Activated CD8-positive, alpha-beta memory T cell treated with anti-CD3 and anti-CD28 coated beads, Interleukin-2, amount 10 ng/mL, durations not matched to agents 7 days and 5 days (primary cell): ENCODE measurements at regions not wholly inside any gene's neighbourhood (a gene's known extent, or its start where the extent isn't known, plus 50 kb on each side); places are given as distances from the start of the nearest gene placed in this dataset.

Experiments
- ATAC-seq: fragments of 150-1000 bp; cut with Tn5 transposase; one replicate; pipeline ENCODE4 v1.10.0; 2021; ENCODE audit warnings: moderate library complexity
- CTCF ChIA-PET: fragments of 350-600 bp; sonication (Branson Sonifier 250); formaldehyde crosslinking; loops from one replicate; lab custom pipeline; 2021; ENCODE audit warnings: antibody characterized with exemption; lab: Charles Lee
- DNase-seq: peaks from one replicate; pipeline ENCODE4 v3.0.0-alpha.2; 2020
- H3K27ac Mint-ChIP-seq: one replicate; pipeline ENCODE4 v1.8.0; 2021; ENCODE audit warnings: mild to moderate bottlenecking, mixed read lengths
- H3K27me3 Mint-ChIP-seq: one replicate; pipeline ENCODE4 v1.8.0; 2021; ENCODE audit warnings: mixed read lengths
- H3K36me3 Mint-ChIP-seq: one replicate; pipeline ENCODE4 v1.8.0; 2021; ENCODE audit warnings: mild to moderate bottlenecking, mixed read lengths
- H3K4me1 Mint-ChIP-seq: one replicate; pipeline ENCODE4 v1.8.0; 2021; ENCODE audit warnings: mixed read lengths
- H3K4me3 Mint-ChIP-seq: one replicate; pipeline ENCODE4 v1.8.0; 2021; ENCODE audit warnings: mild to moderate bottlenecking, moderate library complexity, mixed read lengths
- H3K9me3 Mint-ChIP-seq: one replicate; pipeline ENCODE4 v1.8.0; 2022; ENCODE audit warnings: low read depth, mixed read lengths

DNA sequence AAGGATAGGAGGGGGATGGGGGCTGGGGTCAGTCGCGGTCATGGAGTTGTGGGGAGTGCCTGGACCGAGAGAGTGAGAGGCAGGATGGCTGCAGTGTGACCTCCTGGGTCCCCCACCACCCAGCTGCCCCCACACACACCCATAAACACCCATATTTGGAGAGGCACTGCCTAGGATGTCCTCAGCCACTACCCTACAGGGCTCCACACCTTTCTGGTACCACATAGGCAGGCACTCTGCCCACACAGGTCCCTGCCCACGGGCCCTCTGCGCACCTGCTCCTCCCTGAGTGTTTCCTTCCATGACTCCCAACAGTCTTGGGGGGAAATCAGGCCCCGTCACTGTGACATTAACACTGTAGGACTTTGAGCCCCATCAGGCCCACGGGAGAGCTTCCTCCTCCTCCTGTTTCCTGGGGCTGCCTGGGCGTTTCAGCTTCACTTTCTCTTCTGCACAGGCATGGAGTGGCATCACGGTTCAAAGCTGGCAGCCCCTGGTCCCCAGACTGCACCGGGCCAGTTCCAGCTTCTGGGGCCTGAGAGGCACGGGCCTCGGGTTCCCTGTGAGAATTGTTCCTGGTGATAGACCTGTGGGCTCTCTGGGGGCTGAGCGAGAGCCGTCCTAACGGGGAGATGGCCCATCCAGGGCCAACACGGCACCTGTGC lies 207.0 kb upstream of the C14orf180 start:
- Mint-ChIP-seq H3K27me3 (no peaks in the 10 kb centered on the region), H3K4me1 (no peaks in the 10 kb centered on the region), H3K9me3 (no peaks in the 10 kb centered on the region), H3K4me3 (no peak overlapping the region), H3K36me3 (no peaks in the 10 kb centered on the region), H3K27ac (no peak overlapping the region)
- no peak for ATAC-seq
- CTCF ChIA-PET: no interaction called here
- DNase-seq: no peak

DNA sequence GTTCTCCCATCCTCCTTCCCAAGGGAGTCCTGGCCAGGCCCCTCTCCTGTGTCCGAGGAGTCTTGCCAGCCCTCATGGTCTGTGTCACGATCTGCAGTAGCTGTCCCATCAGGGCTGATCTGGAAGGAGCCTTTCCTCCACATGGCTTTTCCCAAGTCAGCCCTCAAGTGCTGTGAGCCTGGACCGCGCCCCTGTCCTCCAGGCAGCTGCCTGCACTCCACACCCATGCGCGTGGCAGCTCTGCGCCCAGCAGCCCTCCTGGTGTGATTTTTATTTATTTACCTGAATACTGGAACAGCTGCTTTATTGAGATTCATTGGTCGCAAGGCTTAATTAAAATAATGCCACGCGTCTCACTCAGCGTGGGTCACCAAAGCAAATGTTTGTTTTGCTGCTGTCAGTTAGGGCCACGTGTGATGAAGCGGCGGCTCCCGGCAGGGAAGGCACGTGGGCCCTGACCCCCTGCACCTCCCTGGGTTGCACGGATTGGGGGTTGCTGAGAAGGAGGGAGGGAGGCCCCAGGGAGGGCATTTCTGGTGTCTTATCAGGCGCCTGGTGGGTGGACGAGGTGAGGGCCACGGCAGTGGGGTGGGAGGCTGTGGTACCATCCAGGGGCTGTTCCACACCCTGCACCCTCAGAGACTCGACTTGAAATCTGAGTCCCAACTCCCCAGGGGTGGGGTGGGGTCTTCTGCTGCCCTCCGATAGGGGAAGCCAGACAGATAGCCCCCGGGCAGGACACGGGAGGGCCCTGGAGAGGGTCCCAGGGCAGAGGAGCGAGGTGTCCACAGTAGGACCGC lies 206.3 kb upstream of the C14orf180 start:
- Mint-ChIP-seq H3K27ac (no peak overlapping the region), H3K9me3 (no peaks in the 10 kb centered on the region), H3K4me3 (no peak overlapping the region), H3K4me1 (no peaks in the 10 kb centered on the region), H3K36me3 (no peaks in the 10 kb centered on the region), H3K27me3 (no peaks in the 10 kb centered on the region)
- no peak for ATAC-seq
- CTCF ChIA-PET: no interaction called here
- no peak for DNase-seq

DNA sequence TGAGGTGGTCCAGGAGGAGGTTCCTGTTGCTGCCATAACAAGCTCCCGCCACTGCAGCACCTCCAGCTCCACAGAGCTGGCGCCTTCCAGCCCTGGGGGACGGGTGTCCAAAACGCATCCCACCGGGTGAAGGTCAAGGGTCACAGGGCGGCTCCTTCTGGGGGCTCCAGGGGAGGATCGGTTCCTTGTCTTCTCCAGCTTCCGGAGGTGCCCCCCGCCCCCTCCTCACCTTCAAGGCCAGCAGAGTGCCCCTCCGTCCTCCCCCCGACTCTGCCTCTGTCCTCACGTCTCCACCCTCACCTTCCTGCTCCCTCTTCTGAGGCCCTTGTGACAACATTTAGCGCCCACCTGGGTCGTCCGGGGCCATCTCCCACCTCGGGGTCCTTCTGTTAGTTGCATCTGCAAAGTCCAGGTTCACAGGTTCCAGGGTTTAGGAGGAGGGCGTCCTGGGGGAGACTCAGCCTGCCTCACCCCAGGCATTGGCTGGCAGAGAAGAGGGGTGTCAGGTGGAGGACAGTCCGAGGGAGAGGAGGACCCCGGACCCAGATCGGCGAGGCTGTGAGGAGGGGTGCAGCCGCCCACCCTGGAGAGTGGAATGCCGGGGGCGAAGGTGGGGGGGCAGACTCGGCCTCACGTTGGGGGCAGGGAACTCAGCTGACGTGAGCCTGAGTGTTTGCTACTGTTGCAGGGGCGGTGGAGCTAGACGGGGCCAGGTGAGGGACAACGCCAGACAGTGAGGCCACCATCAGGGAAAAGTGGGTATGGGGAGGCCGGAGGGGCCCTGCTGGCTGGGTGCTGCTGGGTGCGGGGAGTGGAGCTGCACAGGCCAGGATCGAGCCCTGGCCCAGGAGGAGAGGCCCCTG lies 205.5 kb upstream of the C14orf180 start:
- H3K27me3 Mint-ChIP-seq: no peaks in the 10 kb centered on the region
- H3K36me3 Mint-ChIP-seq: no peaks in the 10 kb centered on the region
- no peak overlapping the region for H3K27ac Mint-ChIP-seq
- no peak for DNase-seq
- no peaks in the 10 kb centered on the region for H3K4me1 Mint-ChIP-seq
- ATAC-seq: no peak
- H3K9me3 Mint-ChIP-seq: no peaks in the 10 kb centered on the region
- no peak overlapping the region for H3K4me3 Mint-ChIP-seq
- CTCF ChIA-PET: no interaction called here

DNA sequence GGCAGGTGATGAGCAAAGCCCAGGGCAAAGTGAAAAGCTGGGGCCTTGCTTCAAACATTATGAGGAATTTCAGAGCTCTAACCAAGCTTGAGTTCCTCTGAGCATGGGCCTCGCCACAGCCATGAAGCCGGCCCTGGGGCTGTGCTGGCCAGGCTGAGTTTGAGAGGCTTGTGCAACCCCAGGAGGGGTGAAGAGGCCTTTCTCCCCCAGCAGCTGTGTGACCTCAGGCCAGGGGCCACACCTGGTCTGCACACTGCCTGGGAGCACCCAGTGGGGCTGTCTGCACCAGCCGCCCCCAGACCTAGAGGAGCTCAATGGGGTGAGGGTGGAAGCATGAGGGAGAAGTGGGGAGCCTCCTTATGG lies 204.9 kb upstream of the C14orf180 start:
- Mint-ChIP-seq H3K36me3 (no peaks in the 10 kb centered on the region), H3K4me1 (no peaks in the 10 kb centered on the region), H3K4me3 (no peak overlapping the region), H3K9me3 (no peaks in the 10 kb centered on the region), H3K27ac (no peak overlapping the region), H3K27me3 (no peaks in the 10 kb centered on the region)
- CTCF ChIA-PET: no interaction called here
- no peak for DNase-seq
- no peak for ATAC-seq

DNA sequence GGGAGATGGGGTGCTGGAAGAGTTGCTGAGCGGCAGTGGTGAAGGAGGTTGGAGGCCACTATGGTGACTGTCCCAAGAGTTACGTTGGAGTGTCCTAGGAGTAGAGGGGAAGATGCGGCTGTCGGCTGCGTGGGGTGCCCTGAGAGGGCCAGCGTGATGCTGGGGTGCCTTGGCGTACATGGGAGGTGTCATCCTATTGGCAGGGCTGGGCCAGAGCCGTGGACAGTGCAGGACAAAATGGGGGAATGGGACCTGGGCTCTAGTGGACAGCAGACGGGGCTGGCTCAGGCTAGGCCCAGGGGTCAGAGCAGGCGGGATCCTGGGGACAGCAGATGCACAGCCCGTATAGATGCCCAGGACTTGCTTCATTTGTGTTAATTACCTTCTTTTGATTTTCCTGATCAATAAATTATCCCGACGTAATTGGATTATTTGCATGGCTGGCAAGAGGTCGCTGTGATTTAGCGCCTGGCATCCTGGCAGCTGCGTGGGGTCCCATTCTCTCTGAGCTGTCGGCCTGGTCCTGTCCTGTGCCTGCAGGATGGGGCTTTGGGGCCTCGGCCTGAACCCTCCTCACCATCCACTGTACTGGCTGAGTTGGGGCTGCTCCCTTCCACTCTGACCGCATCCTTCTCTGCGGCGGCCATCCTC lies 203.9 kb upstream of the C14orf180 start:
- no peaks in the 10 kb centered on the region for H3K9me3 Mint-ChIP-seq
- CTCF ChIA-PET: no interaction called here
- no peaks in the 10 kb centered on the region for H3K4me1 Mint-ChIP-seq
- no peak overlapping the region for H3K4me3 Mint-ChIP-seq
- ATAC-seq: no peak
- H3K27me3 Mint-ChIP-seq: no peaks in the 10 kb centered on the region
- H3K27ac Mint-ChIP-seq: no peak overlapping the region
- no peaks in the 10 kb centered on the region for H3K36me3 Mint-ChIP-seq
- no peak for DNase-seq

DNA sequence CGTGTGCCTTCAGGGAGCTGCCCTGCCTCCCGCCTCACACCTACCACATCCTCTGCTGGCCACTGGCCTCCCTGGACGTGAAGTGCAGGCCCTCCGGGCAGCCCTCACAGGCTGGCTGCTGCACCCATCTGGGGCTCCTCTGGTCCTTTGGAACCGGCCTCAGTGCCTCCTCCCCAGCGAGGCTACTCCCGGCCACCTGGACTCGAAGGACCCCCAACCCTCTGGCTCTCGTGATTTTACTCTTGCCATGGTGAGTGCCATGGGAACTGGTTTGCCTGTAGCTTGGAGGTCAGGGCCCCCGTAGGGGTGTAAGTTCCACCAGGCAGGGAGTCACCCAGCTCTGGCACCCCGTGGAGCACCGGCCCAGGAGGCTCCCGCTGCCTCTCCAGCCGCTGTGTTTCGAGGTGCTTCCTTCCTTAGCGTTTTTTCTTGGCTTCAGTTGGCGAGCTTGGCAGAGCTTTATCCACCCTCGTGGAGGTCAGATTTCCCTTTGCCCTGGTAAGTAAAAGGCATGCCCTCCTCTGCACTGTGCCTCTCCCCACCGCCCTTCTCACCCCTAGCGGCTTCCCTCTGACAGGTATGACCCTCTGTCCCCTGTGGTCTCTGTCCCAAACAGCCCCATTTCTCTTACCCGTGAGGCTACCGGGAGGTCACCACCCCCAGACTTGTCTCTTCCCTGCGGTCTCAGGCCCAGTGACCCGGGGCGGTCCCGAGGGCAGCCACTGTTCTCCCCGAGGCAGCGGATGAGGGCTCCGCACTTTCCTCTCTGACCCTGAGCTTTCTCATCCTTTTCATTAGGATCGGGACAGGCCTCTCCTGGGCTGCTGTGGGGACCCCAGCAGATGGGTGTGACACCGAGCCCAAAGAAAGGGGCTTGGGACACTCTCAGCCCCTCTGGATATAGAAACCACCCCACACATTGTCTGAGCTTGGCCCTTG lies 203.1 kb upstream of the C14orf180 start:
- H3K27ac Mint-ChIP-seq: no peak overlapping the region
- DNase-seq (no peak), ATAC-seq (no peak)
- no peaks in the 10 kb centered on the region for H3K4me1 Mint-ChIP-seq
- no peak overlapping the region for H3K4me3 Mint-ChIP-seq
- CTCF ChIA-PET: no interaction called here
- H3K9me3 Mint-ChIP-seq: peaks cover 2% of the 10 kb centered on the region
- H3K36me3 Mint-ChIP-seq: no peaks in the 10 kb centered on the region
- H3K27me3 Mint-ChIP-seq: peaks cover 5% of the 10 kb centered on the region

DNA sequence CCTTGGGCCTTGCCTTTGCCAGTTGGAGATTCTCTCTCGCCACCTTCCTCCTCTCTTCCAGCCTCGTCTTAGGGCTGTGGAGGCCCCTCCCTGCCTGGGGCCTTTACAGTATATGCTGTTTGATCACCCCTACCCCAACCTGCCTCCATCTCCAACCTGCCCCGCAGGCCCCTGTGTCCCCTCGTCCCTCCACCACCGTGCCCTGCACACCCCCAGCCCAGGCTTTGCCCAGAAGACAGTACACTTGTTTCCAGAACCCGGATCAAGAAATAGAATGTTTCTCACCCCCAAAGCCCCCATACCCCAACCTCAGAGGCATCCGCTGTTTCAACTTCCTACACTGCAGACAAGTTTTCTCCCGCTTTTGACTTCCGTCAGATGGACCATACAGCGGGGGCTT lies 202.3 kb upstream of the C14orf180 start:
- H3K27ac Mint-ChIP-seq: no peak overlapping the region
- CTCF ChIA-PET: no interaction called here
- no peak for ATAC-seq
- H3K27me3 Mint-ChIP-seq: peaks cover 5% of the 10 kb centered on the region
- no peaks in the 10 kb centered on the region for H3K4me1 Mint-ChIP-seq
- H3K36me3 Mint-ChIP-seq: no peaks in the 10 kb centered on the region
- H3K9me3 Mint-ChIP-seq: peaks cover 2% of the 10 kb centered on the region
- DNase-seq: no peak
- H3K4me3 Mint-ChIP-seq: no peak overlapping the region

DNA sequence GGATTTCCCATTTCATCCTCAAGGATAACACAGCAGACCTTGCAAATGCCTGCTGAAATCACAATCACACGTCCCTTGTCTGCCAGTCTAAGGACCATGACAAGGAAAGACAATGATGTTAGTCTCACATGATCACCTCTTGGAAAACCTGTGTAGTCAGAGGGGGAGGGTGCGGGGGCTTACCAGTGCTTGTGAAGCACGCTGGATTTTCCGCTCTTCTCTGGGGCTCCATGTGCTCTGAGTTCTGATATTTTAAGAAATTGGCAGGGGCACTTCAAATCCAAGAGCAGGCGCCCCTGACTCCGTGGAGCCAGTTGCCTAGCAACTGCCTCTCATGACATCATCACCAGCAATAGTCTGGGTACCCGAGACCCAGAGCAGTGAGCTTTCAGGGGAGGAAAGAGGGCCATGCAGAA lies 200.9 kb upstream of the C14orf180 start:
- CTCF ChIA-PET: no interaction called here
- peaks cover 5% of the 10 kb centered on the region for H3K27me3 Mint-ChIP-seq
- H3K36me3 Mint-ChIP-seq: no peaks in the 10 kb centered on the region

DNA sequence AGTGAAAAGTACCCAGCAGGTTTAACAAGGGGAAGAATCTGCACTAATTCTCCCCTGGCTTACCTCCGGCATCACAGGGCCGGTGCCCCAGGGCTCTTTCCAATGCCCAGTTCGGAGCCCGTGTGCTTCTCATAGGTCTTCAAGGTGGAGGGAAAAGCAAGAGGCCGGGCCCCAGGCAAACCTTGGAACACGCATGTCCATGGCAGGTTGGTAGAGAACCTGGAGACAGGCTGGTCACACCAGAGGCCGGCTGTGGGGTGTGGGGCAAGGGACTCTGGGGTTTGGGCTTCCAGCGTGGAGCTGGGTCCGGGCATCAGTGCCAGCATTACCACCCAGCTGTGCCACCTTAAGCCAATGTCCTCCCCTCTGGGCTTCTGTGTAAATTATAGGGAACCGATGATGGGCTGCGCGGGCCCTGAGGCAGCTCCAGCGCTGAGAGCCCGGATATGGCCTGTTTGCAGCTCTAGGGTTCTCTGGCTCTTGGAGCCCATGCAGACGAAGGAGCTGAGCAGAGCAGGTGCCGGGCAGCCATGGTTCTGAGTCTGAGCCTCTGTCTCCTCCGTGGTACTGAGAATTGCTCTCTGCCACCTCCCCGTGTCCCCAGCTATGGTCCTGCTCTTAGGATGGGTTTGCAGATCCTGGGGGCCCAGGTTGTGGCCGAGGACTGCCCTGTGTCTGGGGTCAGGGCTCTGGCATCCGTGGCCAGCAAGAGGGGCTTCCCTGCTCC lies 197.0 kb upstream of the C14orf180 start:
- DNase-seq (no peak), ATAC-seq (no peak)

More for the DNA sequence above, 200.9 kb upstream of the C14orf180 start:
- peaks cover 2% of the 10 kb centered on the region for H3K9me3 Mint-ChIP-seq
- DNase-seq: no peak
- no peak overlapping the region for H3K27ac Mint-ChIP-seq
- no peak for ATAC-seq
- H3K4me1 Mint-ChIP-seq: no peaks in the 10 kb centered on the region
- no peak overlapping the region for H3K4me3 Mint-ChIP-seq

DNA sequence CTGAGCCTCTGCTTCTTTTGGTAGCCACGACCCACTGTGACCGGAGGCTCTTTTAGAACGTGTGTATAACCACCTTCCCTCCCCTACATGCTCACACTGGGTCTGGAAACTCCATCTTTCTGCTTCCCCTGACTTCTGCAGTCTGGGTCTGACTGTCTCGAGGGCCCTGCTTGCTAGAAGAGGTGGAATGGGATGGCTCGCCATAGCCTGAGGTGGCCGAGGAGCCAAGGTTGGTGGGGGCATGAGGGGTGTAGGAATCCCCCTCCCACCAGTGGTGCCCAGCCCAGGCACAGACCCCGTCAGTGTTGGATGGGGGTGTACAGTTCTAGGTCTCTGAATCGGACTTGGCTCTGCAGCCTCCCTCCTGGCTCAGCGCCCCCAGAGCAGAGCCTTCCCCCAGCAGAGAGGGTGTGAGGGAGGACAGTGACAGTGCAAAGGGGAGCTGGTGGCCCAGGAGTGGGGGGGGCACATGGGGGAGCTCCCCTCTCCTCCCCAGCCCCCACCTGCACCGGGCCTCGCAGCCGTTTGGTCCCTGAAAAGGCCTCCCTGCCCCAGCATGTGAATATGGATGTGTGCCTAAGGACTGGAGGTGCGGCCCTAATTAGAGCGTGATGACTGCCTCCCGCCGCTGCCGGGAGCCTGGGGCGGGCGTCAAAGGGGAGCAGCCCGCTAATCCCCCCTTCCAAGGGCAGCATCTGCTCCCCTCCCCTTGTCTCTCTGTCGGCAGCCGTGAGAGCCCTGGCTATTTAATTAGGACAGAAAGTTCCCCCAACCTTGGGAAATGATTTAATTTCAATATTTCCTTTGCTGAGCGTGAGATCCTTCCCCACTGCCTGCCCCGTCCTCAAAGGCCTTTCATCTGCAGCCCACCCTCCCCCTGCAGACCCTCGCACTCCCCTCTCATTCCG lies 196.2 kb upstream of the C14orf180 start:
- no peaks in the 10 kb centered on the region for H3K4me1 Mint-ChIP-seq
- H3K9me3 Mint-ChIP-seq: peaks cover 2% of the 10 kb centered on the region
- DNase-seq (no peak), ATAC-seq (no peak)
- no peak overlapping the region for H3K4me3 Mint-ChIP-seq
- H3K36me3 Mint-ChIP-seq: no peaks in the 10 kb centered on the region
- peaks cover 5% of the 10 kb centered on the region for H3K27me3 Mint-ChIP-seq
- no peak overlapping the region for H3K27ac Mint-ChIP-seq
- CTCF ChIA-PET: interaction anchor here (0.6 kb wide), 1 partner anchor 390 kb away, joined by 3 read pairs; no protein-coding TSS in a partner anchor

More for the DNA sequence above, 197.0 kb upstream of the C14orf180 start:
- H3K9me3 Mint-ChIP-seq: peaks cover 2% of the 10 kb centered on the region
- H3K27ac Mint-ChIP-seq: no peak overlapping the region
- no peaks in the 10 kb centered on the region for H3K36me3 Mint-ChIP-seq
- H3K27me3 Mint-ChIP-seq: peaks cover 5% of the 10 kb centered on the region
- no peaks in the 10 kb centered on the region for H3K4me1 Mint-ChIP-seq
- CTCF ChIA-PET: no interaction called here
- no peak overlapping the region for H3K4me3 Mint-ChIP-seq

DNA sequence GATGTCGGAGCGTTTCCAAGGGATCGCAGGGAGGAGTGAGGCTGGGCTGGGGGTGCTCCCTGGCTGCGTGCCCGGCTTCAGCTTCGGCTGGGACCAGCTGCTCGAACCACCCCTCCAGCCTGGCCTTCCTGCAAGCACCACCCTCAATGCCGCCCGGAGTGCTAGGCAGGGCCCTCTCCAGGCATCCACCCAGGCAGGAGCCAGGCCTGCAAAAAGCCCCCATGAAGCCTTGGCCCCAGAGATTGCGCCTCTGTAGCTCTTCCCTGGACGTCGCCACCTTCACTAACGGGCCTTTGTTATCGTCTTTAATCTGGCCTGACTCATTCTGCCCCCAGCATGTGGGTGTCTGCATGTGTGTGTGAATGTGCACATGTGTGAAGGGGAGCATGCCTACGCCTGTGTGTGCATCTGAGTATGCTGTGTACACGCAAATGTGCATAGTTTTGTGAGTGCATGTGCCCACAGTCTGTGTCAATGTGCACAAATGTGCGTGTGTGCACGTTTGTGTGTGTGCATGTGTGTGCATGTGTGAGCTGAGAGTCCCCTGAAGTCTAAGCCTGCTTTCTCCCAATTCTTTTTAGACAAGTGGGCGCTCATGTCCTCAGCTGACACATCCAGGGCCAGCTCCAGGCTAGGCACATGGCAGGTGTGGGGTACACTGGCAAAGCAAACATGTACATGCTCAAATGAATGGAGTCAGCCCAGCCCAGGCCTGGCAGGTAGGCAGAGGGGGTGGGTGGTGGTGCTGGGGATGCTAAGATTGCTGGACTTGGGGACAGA lies 195.4 kb upstream of the C14orf180 start:
- ATAC-seq (no peak), DNase-seq (no peak)
- Mint-ChIP-seq H3K4me1 (no peaks in the 10 kb centered on the region), H3K27me3 (peaks cover 5% of the 10 kb centered on the region), H3K27ac (no peak overlapping the region), H3K36me3 (no peaks in the 10 kb centered on the region), H3K4me3 (no peak overlapping the region), H3K9me3 (peaks cover 2% of the 10 kb centered on the region)
- CTCF ChIA-PET: interaction anchor here (0.6 kb wide), 1 partner anchor 391 kb away, joined by 3 read pairs; no protein-coding TSS in a partner anchor
